HUES48 (cell line): ENCODE measurements at regions not wholly inside any gene's neighbourhood (a gene's known extent, or its start where the extent isn't known, plus 50 kb on each side); places are given as distances from the start of the nearest gene placed in this dataset.

Source experiments
- H3K27ac ChIP-seq: one replicate; pipeline ENCODE4 v1.7.0; 2013; ENCODE audit warnings: low read depth, low read length, inconsistent platforms
- H3K27me3 ChIP-seq: 2 replicates; pipeline ENCODE4 v1.6.1; 2013; ENCODE audit warnings: mild to moderate bottlenecking, low read length; ENCODE audit not compliant: control insufficient read depth, insufficient read depth
- H3K36me3 ChIP-seq: 2 replicates; pipeline ENCODE4 v1.6.1; 2013; ENCODE audit warnings: low read length; ENCODE audit not compliant: control insufficient read depth, insufficient read depth
- H3K4me1 ChIP-seq: 2 replicates; pipeline ENCODE4 v1.6.1; 2013; ENCODE audit warnings: mild to moderate bottlenecking, low read length; ENCODE audit not compliant: control insufficient read depth, insufficient read depth
- H3K4me3 ChIP-seq: 2 replicates; pipeline ENCODE4 v1.5.1; 2013; ENCODE audit warnings: mild to moderate bottlenecking, low read depth, low read length
- H3K9ac ChIP-seq: 2 replicates; pipeline ENCODE4 v1.6.1; 2013; ENCODE audit warnings: mild to moderate bottlenecking, low read depth, low read length, moderate library complexity
- H3K9me3 ChIP-seq: 2 replicates; pipeline ENCODE4 v1.6.1; 2013; ENCODE audit warnings: low read length; ENCODE audit not compliant: control insufficient read depth, insufficient read depth

GRCh38 chr12:81930037-81930436 lies 170.9 kb upstream of the PPFIA2 start:
- Histone ChIP-seq H3K36me3 (no peaks in the 10 kb centered on the region), H3K9me3 (no peaks in the 10 kb centered on the region), H3K4me3 (no peak overlapping the region), H3K9ac (no peak overlapping the region), H3K4me1 (no peaks in the 10 kb centered on the region), H3K27me3 (no peaks in the 10 kb centered on the region), H3K27ac (no peak overlapping the region)

DNA sequence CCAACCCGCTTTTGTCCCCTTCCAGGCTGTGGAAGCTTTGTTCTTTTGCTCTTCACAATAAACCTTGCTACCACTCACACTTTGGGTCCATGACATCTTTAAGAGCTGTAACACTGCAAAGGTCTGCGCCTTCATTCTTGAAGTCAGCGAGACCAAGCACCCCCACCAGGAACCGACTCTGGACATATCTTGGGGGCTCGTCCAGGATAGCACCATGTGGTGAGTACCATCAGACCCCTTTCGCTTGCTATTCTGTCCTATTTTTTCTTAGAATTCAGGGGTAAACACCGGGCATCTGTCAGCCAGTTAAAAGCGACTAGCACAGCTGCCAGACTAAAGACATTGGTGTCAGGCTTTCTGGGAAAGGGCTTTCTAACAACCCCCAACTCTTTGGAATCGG lies 137.6 kb upstream of the PPFIA2 start:
- Histone ChIP-seq H3K9me3 (peaks cover 25% of the 10 kb centered on the region), H3K27me3 (no peaks in the 10 kb centered on the region), H3K36me3 (no peaks in the 10 kb centered on the region), H3K4me1 (no peaks in the 10 kb centered on the region), H3K9ac (no peak overlapping the region), H3K27ac (no peak overlapping the region), H3K4me3 (no peak overlapping the region)

GRCh38 chr12:81888961-81889360 lies 129.8 kb upstream of the PPFIA2 start:
- Histone ChIP-seq H3K27me3 (no peaks in the 10 kb centered on the region), H3K36me3 (no peaks in the 10 kb centered on the region), H3K27ac (peak overlapping the region; percentile 29), H3K4me3 (no peak overlapping the region), H3K4me1 (peaks cover 12% of the 10 kb centered on the region; the same call in 1 of the 2 replicates), H3K9ac (no peak overlapping the region), H3K9me3 (peaks cover 8% of the 10 kb centered on the region; the same call in 1 of the 2 replicates)

DNA sequence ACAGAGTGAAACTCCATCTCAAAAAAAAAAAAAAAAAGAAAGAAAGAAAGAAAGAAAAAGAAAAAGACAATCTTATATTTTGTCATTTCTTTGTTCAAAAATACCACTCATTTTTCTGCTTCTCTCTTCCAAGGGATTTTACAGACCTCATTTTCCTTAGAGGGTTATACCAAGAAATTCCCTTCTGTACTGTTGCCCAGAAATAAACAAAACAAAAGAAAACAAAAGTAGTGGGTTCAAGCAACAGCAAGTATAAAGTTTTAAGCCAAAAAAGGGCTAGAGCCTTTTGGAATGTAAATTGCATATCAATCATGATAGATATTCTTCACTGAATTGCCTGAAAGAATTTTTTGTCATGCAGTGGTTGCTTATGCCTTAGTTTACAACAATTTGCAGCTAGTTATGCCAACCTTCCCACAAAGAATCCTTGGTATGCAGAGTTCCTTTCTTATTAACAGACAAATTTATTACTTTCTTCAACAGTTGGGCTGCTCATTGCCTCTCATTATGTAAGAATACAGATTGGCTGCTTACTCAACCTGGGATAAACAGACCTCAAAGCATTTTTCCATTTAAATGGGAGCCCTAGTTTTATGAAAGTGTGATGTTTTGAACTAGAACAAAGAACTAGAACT lies 129.1 kb upstream of the PPFIA2 start:
- no peaks in the 10 kb centered on the region for H3K36me3 ChIP-seq

DNA sequence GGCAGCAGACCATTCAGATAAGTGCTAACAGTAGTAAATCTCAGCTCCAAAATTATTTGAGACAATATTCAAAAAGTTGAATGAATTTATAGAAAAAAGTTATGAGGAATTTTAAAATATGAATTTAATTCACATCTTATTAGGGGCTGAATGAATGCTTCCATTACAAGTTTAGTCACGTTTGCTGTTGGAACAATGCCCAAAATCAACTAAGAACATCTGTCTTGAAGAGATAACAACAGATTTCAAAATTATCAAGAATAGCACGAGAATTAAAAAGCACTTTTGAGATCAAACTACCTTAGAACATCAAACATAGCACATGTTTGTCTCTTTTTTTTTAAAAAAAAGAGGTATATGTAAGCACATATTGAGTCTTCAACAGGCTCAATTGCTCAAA lies 115.4 kb upstream of the PPFIA2 start:
- H3K36me3 ChIP-seq, result no peaks in the 10 kb centered on the region
- no peaks in the 10 kb centered on the region for H3K9me3 ChIP-seq
- no peaks in the 10 kb centered on the region; the same call in 1 of the 2 replicates for H3K4me1 ChIP-seq
- no peak overlapping the region for H3K9ac ChIP-seq
- no peak overlapping the region for H3K4me3 ChIP-seq
- H3K27me3 ChIP-seq, result no peaks in the 10 kb centered on the region
- H3K27ac ChIP-seq, result no peak overlapping the region

More for the DNA sequence above, 129.1 kb upstream of the PPFIA2 start:
- peaks cover 8% of the 10 kb centered on the region; the same call in 1 of the 2 replicates for H3K9me3 ChIP-seq
- no peak overlapping the region for H3K9ac ChIP-seq
- no peaks in the 10 kb centered on the region for H3K27me3 ChIP-seq
- peaks cover 12% of the 10 kb centered on the region; the same call in 1 of the 2 replicates for H3K4me1 ChIP-seq
- no peak overlapping the region for H3K4me3 ChIP-seq
- peak overlapping the region; percentile 29 for H3K27ac ChIP-seq

DNA sequence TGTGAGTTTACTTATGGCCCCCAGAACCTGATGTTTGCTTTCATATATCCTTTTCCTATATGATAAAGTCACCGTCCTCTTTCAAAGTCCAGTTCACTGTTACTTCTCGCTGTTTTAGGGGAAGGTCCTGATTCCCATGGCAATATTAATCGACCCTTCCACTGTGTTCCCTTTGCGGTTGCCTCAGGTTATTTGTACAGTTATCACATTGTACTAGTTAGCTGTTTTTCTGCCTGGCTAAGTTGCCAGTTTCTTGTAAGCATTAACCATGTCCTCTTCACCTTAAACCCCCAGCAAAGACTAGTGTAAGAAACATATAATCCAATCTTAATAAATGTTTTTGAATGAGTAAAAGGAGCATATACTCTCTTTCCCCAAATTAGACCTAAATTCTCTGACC lies 115.0 kb upstream of the PPFIA2 start:
- no peak overlapping the region for H3K4me3 ChIP-seq
- H3K9ac ChIP-seq, result no peak overlapping the region
- no peaks in the 10 kb centered on the region for H3K27me3 ChIP-seq
- no peaks in the 10 kb centered on the region for H3K36me3 ChIP-seq
- no peak overlapping the region for H3K27ac ChIP-seq
- H3K4me1 ChIP-seq, result no peaks in the 10 kb centered on the region; the same call in 1 of the 2 replicates
- H3K9me3 ChIP-seq, result no peaks in the 10 kb centered on the region

- Histone ChIP-seq H3K9me3 (no peaks in the 10 kb centered on the region), H3K9ac (no peak overlapping the region), H3K36me3 (no peaks in the 10 kb centered on the region), H3K27ac (no peak overlapping the region), H3K27me3 (no peaks in the 10 kb centered on the region), H3K4me3 (no peak overlapping the region), H3K4me1 (no peaks in the 10 kb centered on the region; the same call in 1 of the 2 replicates)
Measured at GRCh38 chr12:81872400-81872799, 113.2 kb upstream of the PPFIA2 start.

DNA sequence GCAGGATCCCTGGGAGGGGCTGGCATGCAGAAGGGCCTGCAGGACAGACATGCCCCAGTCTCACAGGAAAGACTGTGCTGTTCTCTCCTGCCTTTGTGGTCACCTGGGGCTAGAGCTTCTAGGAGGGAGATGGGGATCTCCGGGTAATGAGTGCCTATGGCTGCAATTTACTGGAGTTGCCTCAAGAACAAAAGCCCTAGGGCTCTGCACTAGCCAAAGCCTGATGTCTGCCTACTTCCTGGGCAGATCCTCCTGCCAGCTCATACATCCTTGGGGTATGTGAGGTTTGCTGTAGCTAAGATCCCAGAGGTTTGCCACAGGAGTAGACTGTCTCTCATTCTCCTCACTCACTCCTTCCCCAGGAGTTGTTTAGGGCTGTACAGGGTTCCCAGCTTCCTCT lies 106.9 kb upstream of the PPFIA2 start:
- H3K27me3 ChIP-seq, result no peaks in the 10 kb centered on the region
- no peaks in the 10 kb centered on the region for H3K9me3 ChIP-seq
- H3K9ac ChIP-seq, result no peak overlapping the region
- no peaks in the 10 kb centered on the region for H3K36me3 ChIP-seq
- H3K27ac ChIP-seq, result no peak overlapping the region
- peaks cover 10% of the 10 kb centered on the region for H3K4me1 ChIP-seq
- H3K4me3 ChIP-seq, result no peak overlapping the region

DNA sequence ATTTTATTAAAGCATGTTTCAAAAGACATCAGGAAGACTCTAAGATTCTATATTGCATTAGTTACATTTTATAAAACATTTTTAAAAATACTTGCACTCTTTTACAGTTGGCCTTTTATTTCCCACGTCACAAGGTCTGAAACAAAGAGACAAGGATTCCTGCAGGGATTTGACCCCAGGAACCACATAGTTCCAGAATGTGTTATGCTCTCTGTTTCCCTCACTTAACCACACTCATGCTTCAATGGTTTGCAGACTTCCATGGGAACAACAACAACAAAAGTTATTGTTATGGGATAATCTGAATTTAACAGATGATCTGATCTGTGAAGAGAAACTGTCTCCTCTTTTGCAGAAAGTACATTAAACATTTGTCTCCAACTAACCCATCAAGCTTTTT lies 104.3 kb upstream of the PPFIA2 start:
- Histone ChIP-seq H3K9me3 (no peaks in the 10 kb centered on the region), H3K27me3 (no peaks in the 10 kb centered on the region), H3K4me1 (peaks cover 17% of the 10 kb centered on the region), H3K4me3 (no peak overlapping the region), H3K27ac (peak overlapping the region; percentile 56), H3K9ac (no peak overlapping the region), H3K36me3 (no peaks in the 10 kb centered on the region)

GRCh38 chr12:81859521-81859920 lies 100.4 kb upstream of the PPFIA2 start:
- H3K9me3 ChIP-seq, result no peaks in the 10 kb centered on the region
- no peaks in the 10 kb centered on the region for H3K27me3 ChIP-seq
- H3K4me3 ChIP-seq, result no peak overlapping the region
- H3K27ac ChIP-seq, result no peak overlapping the region
- peaks cover 17% of the 10 kb centered on the region for H3K4me1 ChIP-seq
- no peak overlapping the region for H3K9ac ChIP-seq
- no peaks in the 10 kb centered on the region for H3K36me3 ChIP-seq

DNA sequence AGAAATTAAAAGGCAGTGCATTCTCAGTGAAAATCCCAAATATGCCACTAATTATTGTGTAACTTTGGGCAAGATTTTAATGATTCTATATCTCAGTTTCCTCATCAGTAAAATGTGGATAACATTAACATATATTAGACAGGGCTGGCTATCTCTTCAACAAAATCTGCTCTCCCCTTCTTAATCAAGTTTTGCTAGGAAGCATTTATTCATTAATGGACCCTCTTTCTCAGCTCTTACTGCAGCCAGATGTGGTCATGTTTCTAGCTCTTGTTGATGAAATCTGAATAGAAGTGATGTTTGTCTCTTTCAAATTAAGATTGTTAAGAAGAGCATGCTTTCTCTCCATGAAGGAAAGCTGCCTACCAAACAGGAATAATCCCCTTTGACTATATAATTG lies 84.4 kb upstream of the PPFIA2 start:
- no peak overlapping the region for H3K4me3 ChIP-seq
- H3K27ac ChIP-seq, result no peak overlapping the region
- H3K4me1 ChIP-seq, result no peaks in the 10 kb centered on the region; the same call in 1 of the 2 replicates
- H3K27me3 ChIP-seq, result no peaks in the 10 kb centered on the region
- H3K36me3 ChIP-seq, result no peaks in the 10 kb centered on the region
- no peaks in the 10 kb centered on the region for H3K9me3 ChIP-seq
- H3K9ac ChIP-seq, result no peak overlapping the region
